Activated CD4-positive, alpha-beta memory T cell treated with anti-CD3 and anti-CD28 coated beads, Interleukin-2, amount 10 ng/mL, durations not matched to agents 7 days and 5 days (primary cell): ENCODE measurements at regions not wholly inside any gene's neighbourhood (a gene's known extent, or its start where the extent isn't known, plus 50 kb on each side); places are given as distances from the start of the nearest gene placed in this dataset.
A peak's percentile ranks its signal among the peaks of the same experiment; 100 is the strongest.

Experiments
- CTCF ChIA-PET: fragments of 350-600 bp; sonication (Branson Sonifier 250); formaldehyde crosslinking; loops from one replicate; lab custom pipeline; 2021; ENCODE audit warnings: antibody characterized with exemption, inconsistent platforms; lab: Charles Lee
- POLR2A ChIA-PET: fragments of 350-600 bp; sonication (Branson Sonifier 250); formaldehyde crosslinking; loops from one replicate; lab custom pipeline; 2021; ENCODE audit warnings: antibody characterized with exemption; lab: Charles Lee
- DNase-seq: peaks from one replicate; pipeline ENCODE4 v3.0.0-alpha.2; 2020
- H3K27ac Mint-ChIP-seq: one replicate; pipeline ENCODE4 v1.8.0; 2021; ENCODE audit warnings: mild to moderate bottlenecking, mixed read lengths
- H3K27me3 Mint-ChIP-seq: one replicate; pipeline ENCODE4 v1.8.0; 2021; ENCODE audit warnings: mixed read lengths
- H3K36me3 Mint-ChIP-seq: one replicate; pipeline ENCODE4 v1.8.0; 2021; ENCODE audit warnings: low read depth, mixed read lengths
- H3K4me1 Mint-ChIP-seq: one replicate; pipeline ENCODE4 v1.8.0; 2021; ENCODE audit warnings: mixed read lengths
- H3K4me3 Mint-ChIP-seq: one replicate; pipeline ENCODE4 v1.8.0; 2021; ENCODE audit warnings: mild to moderate bottlenecking, mixed read lengths
- H3K9me3 Mint-ChIP-seq: one replicate; pipeline ENCODE4 v1.8.0; 2021; ENCODE audit warnings: mixed read lengths

- H3K4me3 Mint-ChIP-seq = no peak overlapping the region
- DNase-seq = peak; percentile 1
- H3K9me3 Mint-ChIP-seq = peaks cover 8% of the 10 kb centered on the region
- H3K36me3 Mint-ChIP-seq = no peaks in the 10 kb centered on the region
- H3K27ac Mint-ChIP-seq = no peak overlapping the region
- H3K27me3 Mint-ChIP-seq = no peaks in the 10 kb centered on the region
- no peaks in the 10 kb centered on the region for H3K4me1 Mint-ChIP-seq
- ChIA-PET CTCF (no interaction called here), POLR2A (no interaction called here)
These were observed 314.1 kb downstream of the TCERG1L start for GRCh38 chr10:130997267-130998045.

GRCh38 chr10:130998046-130998435 is 313.5 kb downstream of the TCERG1L start:
- DNase-seq = peak; percentile 1
- no peaks in the 10 kb centered on the region for H3K4me1 Mint-ChIP-seq
- H3K9me3 Mint-ChIP-seq = peaks cover 8% of the 10 kb centered on the region
- no peaks in the 10 kb centered on the region for H3K36me3 Mint-ChIP-seq
- ChIA-PET POLR2A (no interaction called here), CTCF (no interaction called here)
- H3K4me3 Mint-ChIP-seq = no peak overlapping the region
- no peak overlapping the region for H3K27ac Mint-ChIP-seq
- no peaks in the 10 kb centered on the region for H3K27me3 Mint-ChIP-seq

- no peak overlapping the region for H3K27ac Mint-ChIP-seq
- H3K36me3 Mint-ChIP-seq = no peaks in the 10 kb centered on the region
- DNase-seq = peak; percentile 3
- H3K4me3 Mint-ChIP-seq = no peak overlapping the region
- ChIA-PET POLR2A (no interaction called here), CTCF (no interaction called here)
- peaks cover 8% of the 10 kb centered on the region for H3K9me3 Mint-ChIP-seq
- no peaks in the 10 kb centered on the region for H3K27me3 Mint-ChIP-seq
- H3K4me1 Mint-ChIP-seq = no peaks in the 10 kb centered on the region
These were observed 312.9 kb downstream of the TCERG1L start for GRCh38 chr10:130998642-130999041.

DNA sequence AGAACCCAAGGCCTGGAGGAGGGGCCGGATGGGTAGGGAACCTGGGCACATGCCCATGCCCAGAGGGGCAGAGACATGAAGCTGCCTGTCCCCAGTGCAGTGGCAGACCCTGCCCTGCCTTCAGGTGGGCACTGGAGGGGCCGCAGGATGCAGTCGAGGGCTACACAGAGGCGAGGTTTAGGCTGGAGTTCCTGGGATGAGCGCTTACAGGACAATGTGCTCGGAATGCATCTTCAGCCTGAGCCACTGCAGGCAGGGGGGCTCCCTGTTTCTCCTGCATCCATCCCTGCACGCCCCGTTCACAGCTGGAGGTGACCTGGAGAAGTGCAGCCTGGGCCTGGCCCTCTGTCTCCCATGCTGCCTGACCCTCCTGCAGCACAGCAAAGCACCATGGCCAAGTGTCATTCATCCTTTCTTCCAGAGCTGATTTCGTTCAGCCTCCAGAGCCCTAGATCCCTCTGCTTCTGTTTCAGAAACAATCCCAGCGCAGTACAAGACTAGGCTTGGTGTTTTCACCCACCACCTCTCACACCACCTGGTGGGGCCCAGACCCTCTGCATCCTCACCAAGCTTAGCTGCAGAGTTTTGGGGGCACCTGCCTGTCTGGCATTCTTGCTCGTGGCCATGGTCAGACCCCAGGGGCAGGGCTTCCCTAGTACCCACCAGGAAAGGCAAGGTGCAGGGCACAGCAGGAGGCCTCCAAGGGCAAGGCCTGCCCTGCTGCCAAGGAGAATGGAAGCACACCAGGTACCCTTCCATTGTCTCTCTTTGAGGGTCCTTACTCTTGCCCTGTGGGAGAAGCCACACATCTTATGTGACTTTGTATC is 311.9 kb downstream of the TCERG1L start:
- Mint-ChIP-seq H3K27ac (no peak overlapping the region), H3K9me3 (peaks cover 6% of the 10 kb centered on the region), H3K4me1 (no peaks in the 10 kb centered on the region), H3K27me3 (no peaks in the 10 kb centered on the region), H3K4me3 (no peak overlapping the region), H3K36me3 (no peaks in the 10 kb centered on the region)
- DNase-seq = peak; percentile 9
- CTCF ChIA-PET = no interaction called here
- POLR2A ChIA-PET = no interaction called here

DNA sequence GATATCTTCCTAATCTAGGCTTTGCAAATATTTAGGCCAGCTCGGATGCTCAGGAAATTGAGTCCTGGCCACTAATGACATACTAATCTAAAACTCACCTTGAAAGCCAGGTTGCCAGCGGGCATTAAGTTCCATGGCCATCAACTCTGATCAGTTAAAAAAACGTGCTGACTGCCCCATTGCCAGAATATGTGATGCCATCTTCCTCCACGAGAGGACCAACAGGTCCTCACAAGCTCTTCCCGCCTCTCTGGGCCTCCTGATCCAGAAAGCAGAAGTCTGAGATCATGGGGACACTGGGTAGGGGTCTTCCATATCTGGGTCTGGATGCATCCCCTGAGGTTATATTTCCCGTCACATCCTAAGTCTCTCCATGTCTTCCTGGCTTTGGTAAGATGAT is 311.3 kb downstream of the TCERG1L start:
- Mint-ChIP-seq H3K36me3 (no peaks in the 10 kb centered on the region), H3K27me3 (no peaks in the 10 kb centered on the region), H3K27ac (no peak overlapping the region), H3K4me1 (no peaks in the 10 kb centered on the region), H3K4me3 (no peak overlapping the region), H3K9me3 (peaks cover 8% of the 10 kb centered on the region)
- no peak for DNase-seq
- POLR2A ChIA-PET = no interaction called here
- CTCF ChIA-PET = no interaction called here

- Mint-ChIP-seq H3K36me3 (no peaks in the 10 kb centered on the region), H3K27me3 (no peaks in the 10 kb centered on the region), H3K4me1 (no peaks in the 10 kb centered on the region), H3K4me3 (no peak overlapping the region), H3K27ac (no peak overlapping the region), H3K9me3 (peaks cover 8% of the 10 kb centered on the region)
- peak; percentile 6 for DNase-seq
- CTCF ChIA-PET = no interaction called here
- POLR2A ChIA-PET = no interaction called here
These were observed 310.8 kb downstream of the TCERG1L start for GRCh38 chr10:131000743-131001142.

DNA sequence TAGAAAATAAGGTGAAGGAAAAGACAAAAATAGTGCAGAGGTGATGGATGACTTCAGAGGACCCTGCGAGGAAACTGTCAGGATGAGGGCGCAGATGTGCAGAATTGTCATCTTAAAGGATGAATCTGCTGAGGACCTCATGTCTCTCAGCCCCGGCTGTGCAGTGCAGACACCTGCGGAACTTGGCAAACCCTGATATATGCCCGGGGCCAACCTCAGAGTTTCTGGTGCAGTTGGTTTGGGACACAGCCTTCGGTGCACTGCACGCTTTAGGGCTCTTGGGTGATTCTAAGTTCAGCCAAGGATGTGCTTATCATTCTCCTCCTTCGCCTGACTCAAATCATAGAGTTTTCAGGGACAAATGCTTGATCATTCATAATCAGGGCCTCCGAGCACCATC is 310.1 kb downstream of the TCERG1L start:
- no peak overlapping the region for H3K4me3 Mint-ChIP-seq
- no peaks in the 10 kb centered on the region for H3K4me1 Mint-ChIP-seq
- DNase-seq = no peak
- CTCF ChIA-PET = no interaction called here
- no peak overlapping the region for H3K27ac Mint-ChIP-seq
- no peaks in the 10 kb centered on the region for H3K27me3 Mint-ChIP-seq
- POLR2A ChIA-PET = no interaction called here
- H3K9me3 Mint-ChIP-seq = peaks cover 7% of the 10 kb centered on the region
- no peaks in the 10 kb centered on the region for H3K36me3 Mint-ChIP-seq

- ChIA-PET CTCF (no interaction called here), POLR2A (no interaction called here)
- Mint-ChIP-seq H3K27ac (no peak overlapping the region), H3K27me3 (no peaks in the 10 kb centered on the region), H3K36me3 (no peaks in the 10 kb centered on the region), H3K9me3 (peaks cover 6% of the 10 kb centered on the region), H3K4me3 (no peak overlapping the region), H3K4me1 (no peaks in the 10 kb centered on the region)
- no peak for DNase-seq
These were observed 309.3 kb downstream of the TCERG1L start for GRCh38 chr10:131002031-131002861.

- no peaks in the 10 kb centered on the region for H3K27me3 Mint-ChIP-seq
- no peak overlapping the region for H3K27ac Mint-ChIP-seq
- peaks cover 9% of the 10 kb centered on the region for H3K9me3 Mint-ChIP-seq
- no peak for DNase-seq
- no peaks in the 10 kb centered on the region for H3K36me3 Mint-ChIP-seq
- no peak overlapping the region for H3K4me3 Mint-ChIP-seq
- ChIA-PET CTCF (no interaction called here), POLR2A (no interaction called here)
- H3K4me1 Mint-ChIP-seq = no peaks in the 10 kb centered on the region
These were observed 308.1 kb downstream of the TCERG1L start for GRCh38 chr10:131003455-131003854.

DNA sequence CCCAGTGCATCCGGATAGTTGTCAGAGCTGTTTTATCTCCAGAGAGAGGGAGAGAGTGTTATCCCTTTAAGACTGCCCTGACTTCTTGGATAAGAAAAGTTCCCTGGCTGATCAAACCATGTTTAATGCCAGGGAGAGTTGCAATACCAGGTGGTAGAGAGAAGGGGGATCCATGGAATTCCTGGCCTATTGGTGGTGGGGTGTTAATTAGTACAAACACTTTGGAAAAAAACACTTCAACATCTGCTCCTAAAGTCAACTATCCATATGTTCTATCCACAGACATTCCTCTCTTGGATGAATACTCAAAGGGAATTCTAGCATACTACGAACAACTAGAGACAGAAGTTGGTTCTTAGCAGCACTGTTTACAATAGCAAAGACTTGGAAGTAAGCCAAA is 307.2 kb downstream of the TCERG1L start:
- ChIA-PET CTCF (no interaction called here), POLR2A (no interaction called here)
- Mint-ChIP-seq H3K36me3 (no peaks in the 10 kb centered on the region), H3K27me3 (no peaks in the 10 kb centered on the region), H3K4me3 (no peak overlapping the region), H3K9me3 (peaks cover 9% of the 10 kb centered on the region), H3K27ac (no peak overlapping the region), H3K4me1 (no peaks in the 10 kb centered on the region)
- no peak for DNase-seq

DNA sequence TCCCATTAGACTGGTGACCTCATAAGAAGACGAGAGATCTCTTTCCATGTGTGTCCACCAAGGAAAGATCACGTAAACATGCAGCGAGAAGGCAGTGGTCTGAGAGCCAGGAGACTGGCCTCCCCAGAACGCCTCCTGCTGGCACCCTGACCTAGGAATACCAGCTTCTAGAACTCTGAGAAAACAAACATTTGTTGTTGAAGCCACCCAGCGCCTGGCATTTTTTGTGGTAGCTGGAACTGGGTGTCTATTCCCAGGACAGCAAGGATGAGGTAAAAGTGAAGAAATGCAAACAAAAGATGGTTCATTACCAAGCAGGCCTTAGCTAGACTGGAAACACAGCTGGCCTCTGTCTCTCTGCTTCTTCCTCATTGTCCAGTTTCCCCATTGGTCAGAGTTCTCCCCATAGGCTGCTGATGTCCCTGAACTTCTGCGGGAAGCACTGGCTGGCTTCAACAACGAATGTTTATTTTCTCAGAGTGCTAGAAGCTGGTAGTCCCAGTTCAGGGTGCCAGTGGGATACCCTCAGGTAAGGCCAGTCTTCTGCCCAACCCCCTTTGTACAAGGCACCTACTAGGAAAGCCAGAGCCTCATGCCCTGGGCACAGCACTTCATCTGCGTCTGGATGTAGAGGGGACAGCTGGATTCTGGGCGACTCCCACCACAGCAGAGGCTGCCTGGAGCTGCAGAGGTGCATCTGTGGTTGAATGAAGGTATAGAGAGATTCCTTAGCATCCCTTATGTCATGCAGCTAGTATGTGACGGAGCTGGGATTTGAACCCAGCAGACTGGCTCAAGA is 304.9 kb downstream of the TCERG1L start:
- Mint-ChIP-seq H3K27me3 (no peaks in the 10 kb centered on the region), H3K4me1 (no peaks in the 10 kb centered on the region), H3K4me3 (no peak overlapping the region), H3K27ac (no peak overlapping the region), H3K9me3 (peaks cover 5% of the 10 kb centered on the region), H3K36me3 (no peaks in the 10 kb centered on the region)
- DNase-seq = no peak
- CTCF ChIA-PET = no interaction called here
- POLR2A ChIA-PET = no interaction called here

DNA sequence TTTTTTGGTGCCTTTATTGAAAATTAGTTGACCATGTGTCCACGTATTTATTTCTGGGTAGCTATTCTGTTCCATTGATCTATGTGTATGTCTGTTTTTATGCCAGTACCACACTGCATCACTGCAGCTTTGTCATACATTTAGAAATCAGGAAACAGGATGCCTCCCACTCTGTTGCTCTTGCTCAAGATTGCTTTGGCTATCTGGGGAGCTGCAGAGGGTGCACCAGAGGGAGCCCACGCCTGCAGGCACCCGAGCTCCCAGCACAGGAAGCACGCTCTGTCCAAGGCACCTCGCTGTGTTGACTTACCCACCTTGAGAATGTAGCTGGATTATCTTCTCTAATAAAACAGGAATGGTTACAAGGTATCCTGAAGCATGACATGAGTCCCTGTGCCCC is 301.7 kb downstream of the TCERG1L start:
- H3K36me3 Mint-ChIP-seq = no peaks in the 10 kb centered on the region
- no peaks in the 10 kb centered on the region for H3K4me1 Mint-ChIP-seq
- CTCF ChIA-PET = no interaction called here
- no peak overlapping the region for H3K4me3 Mint-ChIP-seq
- no peak overlapping the region for H3K27ac Mint-ChIP-seq
- no peaks in the 10 kb centered on the region for H3K27me3 Mint-ChIP-seq
- DNase-seq = no peak
- POLR2A ChIA-PET = no interaction called here
- peaks cover 5% of the 10 kb centered on the region for H3K9me3 Mint-ChIP-seq
